Right atrium auricular region (tissue), 2 donors: ENCODE measurements at regions not wholly inside any gene's neighbourhood (a gene's known extent, or its start where the extent isn't known, plus 50 kb on each side); places are given as distances from the start of the nearest gene placed in this dataset.
A peak's percentile ranks its signal among the peaks of the same experiment; 100 is the strongest.

Source experiments
- DNase-seq: peaks from one replicate; pipeline ENCODE4 v3.0.0-alpha.2; 2019; ENCODE audit warnings: low spot score
- H3K27ac ChIP-seq, 2 donors: fragments of 200-600 bp; sonication (generic); 1 replicate in 1 of 2; 2 replicates in 1 of 2; pipeline ENCODE4 v1.5.1; 2016 to 2019
- H3K27me3 ChIP-seq, 2 donors: fragments of 200-600 bp; sonication (generic); one replicate each; pipeline versions ENCODE4 v1.5.1 to v1.6.0; 2017 to 2019
- H3K36me3 ChIP-seq: fragments of 200-600 bp; sonication (generic); one replicate; pipeline ENCODE4 v1.5.1; 2016
- H3K4me1 ChIP-seq, 2 donors: fragments of 200-600 bp; sonication (generic); one replicate each; pipeline versions ENCODE4 v1.5.1 to v1.6.0; 2017 to 2019
- H3K4me3 ChIP-seq, 2 donors: fragments of 200-600 bp; sonication (generic); 1 replicate in 1 of 2; 2 replicates in 1 of 2; pipeline ENCODE4 v1.5.1; 2017 to 2019; ENCODE audit warnings: mild to moderate bottlenecking in 1 of 2, moderate library complexity in 1 of 2
- H3K9me3 ChIP-seq, 2 donors: fragments of 200-600 bp; sonication (generic); one replicate each; pipeline ENCODE4 v1.5.1; 2019
- CTCF ChIP-seq, 2 donors: fragments of 200-600 bp; sonication (generic); IDR thresholded peaks; one replicate each; pipeline ENCODE4 v1.5.1; 2019; ENCODE audit warnings: antibody characterized with exemption in 2 of 2

- H3K4me3 ChIP-seq, result peak overlapping the region; percentile 67 to 86
- H3K4me1 ChIP-seq, result peaks cover 0 to 14% of the 10 kb centered on the region in 2 donors
- H3K9me3 ChIP-seq, result no peaks in the 10 kb centered on the region
- H3K36me3 ChIP-seq, result no peaks in the 10 kb centered on the region
- DNase-seq, result peak; percentile 59
- no peaks in the 10 kb centered on the region for H3K27me3 ChIP-seq
- H3K27ac ChIP-seq, result peak overlapping the region; percentile 52 to 68
- TF ChIP-seq CTCF (IDR thresholded peaks at IDR 0.05), result no peak
These were observed 64.7 kb upstream of the MAPRE2 start for GRCh38 chr18:34976534-34976898.

- no peaks in the 10 kb centered on the region for H3K27me3 ChIP-seq
- peak overlapping the region; percentile 52 to 68 for H3K27ac ChIP-seq
- TF ChIP-seq CTCF (IDR thresholded peaks at IDR 0.05), result no peak
- no peaks in the 10 kb centered on the region for H3K9me3 ChIP-seq
- no peaks in the 10 kb centered on the region for H3K36me3 ChIP-seq
- H3K4me1 ChIP-seq, result peaks cover 0 to 14% of the 10 kb centered on the region in 2 donors
- peak; percentile 76 for DNase-seq
- peak overlapping the region; percentile 67 to 86 for H3K4me3 ChIP-seq
These were observed 64.0 kb upstream of the MAPRE2 start for GRCh38 chr18:34976899-34977837.

GRCh38 chr18:34977838-34978532 lies 63.2 kb upstream of the MAPRE2 start:
- no peak for TF ChIP-seq CTCF (IDR thresholded peaks at IDR 0.05)
- H3K4me1 ChIP-seq, result peaks cover 0 to 14% of the 10 kb centered on the region in 2 donors
- DNase-seq, result peak; percentile 60
- H3K4me3 ChIP-seq, result peak overlapping the region; percentile 67 to 86
- H3K27ac ChIP-seq, result peak overlapping the region; percentile 52 to 68
- H3K36me3 ChIP-seq, result no peaks in the 10 kb centered on the region
- no peaks in the 10 kb centered on the region for H3K9me3 ChIP-seq
- no peaks in the 10 kb centered on the region for H3K27me3 ChIP-seq

- Histone ChIP-seq H3K9me3 (no peaks in the 10 kb centered on the region), H3K27me3 (no peaks in the 10 kb centered on the region), H3K27ac (peak overlapping the region; percentile 40 to 68), H3K4me3 (peak overlapping the region; percentile 67 to 86), H3K4me1 (peaks cover 0 to 14% of the 10 kb centered on the region in 2 donors), H3K36me3 (no peaks in the 10 kb centered on the region)
- DNase-seq, result no peak
- no peak for TF ChIP-seq CTCF (IDR thresholded peaks at IDR 0.05)
These were observed 62.7 kb upstream of the MAPRE2 start for GRCh38 chr18:34978533-34978893.

- H3K9me3 ChIP-seq, result no peaks in the 10 kb centered on the region
- H3K4me1 ChIP-seq, result peaks cover 0 to 14% of the 10 kb centered on the region in 2 donors
- peak; percentile 82 for DNase-seq
- no peaks in the 10 kb centered on the region for H3K27me3 ChIP-seq
- peak overlapping the region; percentile 67 to 86 for H3K4me3 ChIP-seq
- no peak for TF ChIP-seq CTCF (IDR thresholded peaks at IDR 0.05)
- H3K36me3 ChIP-seq, result no peaks in the 10 kb centered on the region
- H3K27ac ChIP-seq, result peak overlapping the region; percentile 40 to 68
These were observed 62.1 kb upstream of the MAPRE2 start for GRCh38 chr18:34978953-34979608.
